HepG2 (cell line): ENCODE measurements at regions not wholly inside any gene's neighbourhood (a gene's known extent, or its start where the extent isn't known, plus 50 kb on each side); places are given as distances from the start of the nearest gene placed in this dataset.

ENCODE experiments used
- ATAC-seq: fragments of 200-7000 bp; cut with Tn5 transposase; 3 replicates; pipeline ENCODE4 v1.9.1; 2020; ENCODE audit warnings: mild to moderate bottlenecking, moderate library complexity
- BruUV-seq: library from RNA; stranded (reverse); fragments of 400-500 nt; replicated peaks from 2 replicates; lab custom pipeline; 2021; lab: Mats Ljungman, UMichigan
- CTCF ChIA-PET: fragments of 300-600 bp; formaldehyde crosslinking; extraction: SDS; loops from one replicate; lab custom pipeline; 2021; ENCODE audit warnings: low total read pairs, inconsistent platforms, low intra/inter-chr PET ratio; lab: Yijun Ruan, JAX
- POLR2A ChIA-PET: fragments of 350-600 bp; sonication (Branson Sonifier 250); formaldehyde crosslinking; loops from one replicate; lab custom pipeline; 2020; ENCODE audit warnings: antibody characterized with exemption, inconsistent platforms; lab: Yijun Ruan, JAX
- DNase-seq: peaks from one replicate; pipeline ENCODE4 v3.0.0-alpha.2; 2015; ENCODE audit warnings: low spot score
- FAIRE-seq: peaks from 3 replicates; lab custom pipeline; 2011; peaks lifted over from hg19 to GRCh38; lab: Jason Lieb, UNC
- H2AFZ ChIP-seq: one replicate; pipeline ENCODE4 v1.6.1; 2011; ENCODE audit warnings: low read length, inconsistent platforms
- H3K27ac ChIP-seq: fragments of 300-600 bp; 3 replicates; pipeline ENCODE4 v1.8.0; 2011; ENCODE audit warnings: mixed run types, mild to moderate bottlenecking, mixed read lengths, low read length, inconsistent platforms; ENCODE audit not compliant: insufficient read depth; ENCODE audit errors: extremely low read length
- H3K27me3 ChIP-seq, 2 experiments: fragments of 200-600 bp in 1 of 2; 2 replicates in 1 of 2; 3 replicates in 1 of 2; pipeline versions ENCODE4 v1.6.0 to v1.8.0; 2011; ENCODE audit warnings: low read length in 2 of 2, mild to moderate bottlenecking in 2 of 2, moderate library complexity in 2 of 2, inconsistent platforms in 1 of 2; ENCODE audit not compliant: insufficient read depth in 2 of 2, control insufficient read depth in 1 of 2
- H3K36me3 ChIP-seq, 2 experiments: fragments of 200-600 bp in 1 of 2; replicated peaks in 1 of 2; 2 replicates in 1 of 2; 3 replicates in 1 of 2; pipeline versions ENCODE4 v1.5.1 to v1.8.0; 2011; ENCODE audit warnings: low read length in 2 of 2, inconsistent platforms in 1 of 2; ENCODE audit not compliant: insufficient read depth in 2 of 2, control insufficient read depth in 1 of 2
- H3K4me1 ChIP-seq: 2 replicates; pipeline ENCODE4 v1.5.1; 2012; ENCODE audit warnings: low read length, inconsistent platforms; ENCODE audit not compliant: insufficient read depth
- H3K4me2 ChIP-seq: 2 replicates; pipeline ENCODE4 v1.6.0; 2011; ENCODE audit warnings: low read depth, low read length, inconsistent platforms
- H3K4me3 ChIP-seq, 3 experiments: fragments of 200-600 bp in 1 of 3; sonication (generic), shearing (Covaris generic) in 1 of 3; replicated peaks in 1 of 3; 2 replicates each; pipeline ENCODE4 v1.5.1; 2011 to 2016; ENCODE audit warnings: low read length in 3 of 3, inconsistent platforms in 2 of 3, low read depth in 2 of 3, mild to moderate bottlenecking in 2 of 3, control low read depth in 1 of 3, mixed read lengths in 1 of 3; ENCODE audit not compliant: insufficient read depth in 1 of 3
- H3K79me2 ChIP-seq: one replicate; pipeline ENCODE4 v1.6.1; 2011; ENCODE audit warnings: low read length, inconsistent platforms; ENCODE audit not compliant: insufficient read depth
- H3K9ac ChIP-seq: 2 replicates; pipeline ENCODE4 v1.6.0; 2011; ENCODE audit warnings: mild to moderate bottlenecking, low read depth, low read length, inconsistent platforms; ENCODE audit not compliant: insufficient read depth
- H3K9me3 ChIP-seq: 2 replicates; pipeline ENCODE4 v1.5.1; 2012; ENCODE audit warnings: mild to moderate bottlenecking, low read length
- H4K20me1 ChIP-seq: 2 replicates; pipeline ENCODE4 v1.6.0; 2011; ENCODE audit warnings: inconsistent platforms, mild to moderate bottlenecking, low read length, moderate library complexity; ENCODE audit not compliant: insufficient read depth
- AGO2 ChIP-seq: fragments of 200-400 bp; formaldehyde crosslinking; optimal IDR thresholded peaks from 2 replicates; pipeline ENCODE3; 2017; ENCODE audit warnings: mild to moderate bottlenecking, low read depth, low read length, moderate library complexity
- BORCS8-MEF2B ChIP-seq: sonication (generic); formaldehyde crosslinking; IDR thresholded peaks from 2 replicates; pipeline ENCODE4 v1.8.0; 2022; ENCODE audit warnings: mild to moderate bottlenecking, missing genetic modification reagents
- CHCHD3 ChIP-seq: sonication (generic); formaldehyde crosslinking; IDR thresholded peaks from 2 replicates; pipeline ENCODE4 v1.8.0; 2022; ENCODE audit warnings: mild to moderate bottlenecking, missing genetic modification reagents, moderate library complexity
- GMEB1 ChIP-seq: sonication (generic); formaldehyde crosslinking; IDR thresholded peaks from 2 replicates; pipeline ENCODE4 v1.5.1; 2020; ENCODE audit warnings: missing genetic modification reagents, mild to moderate bottlenecking, borderline replicate concordance
- HOXA5 ChIP-seq: sonication (generic); formaldehyde crosslinking; IDR thresholded peaks from 2 replicates; pipeline ENCODE4 v1.4.0; 2020; ENCODE audit warnings: missing genetic modification reagents
- NFE2L2 ChIP-seq: fragments of 150-350 bp; IDR thresholded peaks from 2 replicates; pipeline ENCODE4 v1.6.1; 2014; ENCODE audit warnings: low read length
- POLR2AphosphoS2 ChIP-seq: IDR thresholded peaks from 2 replicates; pipeline ENCODE4 v1.6.1; 2011; ENCODE audit warnings: low read depth, low read length, improper control_type of control experiment
- REST ChIP-seq, 2 experiments: IDR thresholded peaks; 2 replicates each; pipeline ENCODE4 v1.6.1; 2011 to 2012; ENCODE audit warnings: low read length in 2 of 2, borderline replicate concordance in 1 of 2, low read depth in 1 of 2, mild to moderate bottlenecking in 1 of 2, moderate library complexity in 1 of 2
- SCMH1 ChIP-seq: sonication (generic); formaldehyde crosslinking; IDR thresholded peaks from 2 replicates; pipeline ENCODE4 v1.9.0; 2021; ENCODE audit warnings: missing genetic modification reagents, mild to moderate bottlenecking, borderline replicate concordance
- SKI ChIP-seq: fragments of 450-650 bp; IDR thresholded peaks from one replicate; pipeline ENCODE4 v1.6.1; 2018; ENCODE audit warnings: mild to moderate bottlenecking; ENCODE audit not compliant: partially characterized antibody
- SMAD9 ChIP-seq: sonication (generic); formaldehyde crosslinking; IDR thresholded peaks from 2 replicates; pipeline ENCODE4 v1.5.1; 2020; ENCODE audit warnings: mild to moderate bottlenecking, missing genetic modification reagents
- SRSF4 ChIP-seq: fragments of 200-400 bp; formaldehyde crosslinking; IDR thresholded peaks from one replicate; pipeline ENCODE4 v1.6.1; 2018; ENCODE audit warnings: mild to moderate bottlenecking, low read depth, low read length, moderate library complexity; ENCODE audit not compliant: poor library complexity, severe bottlenecking
- ZBTB38 ChIP-seq: sonication (generic); formaldehyde crosslinking; IDR thresholded peaks from 2 replicates; pipeline ENCODE4 v1.5.1; 2020; ENCODE audit warnings: mild to moderate bottlenecking, missing genetic modification reagents
- ZNF180 ChIP-seq: sonication (generic); formaldehyde crosslinking; IDR thresholded peaks from 2 replicates; pipeline ENCODE4 v1.4.0; 2020; ENCODE audit warnings: low read depth, missing genetic modification reagents, borderline replicate concordance
- ZNF33B ChIP-seq: sonication (generic); formaldehyde crosslinking; IDR thresholded peaks from 2 replicates; pipeline ENCODE4 v1.5.1; 2020; ENCODE audit warnings: mild to moderate bottlenecking, missing genetic modification reagents
- WGBS: methylation state at CpG from one replicate; pipeline ENCODE4 v1.1.6; 2017; ENCODE audit warnings: low lambda C conversion rate; 5-methylcytosine and 5-hydroxymethylcytosine counted together
- in situ Hi-C: cut with HindIII; loops from 2 replicates; pipeline ENCODE4 v1.10.0; 2017; ENCODE audit warnings: low pct_unique_long_range_greater_than_20kb; ENCODE audit not compliant: extremely low pct_ligation_motif_present
- intact Hi-C: fragments of 100-400 bp; cut with micrococcal nuclease; formaldehyde crosslinking; loops from one replicate; pipeline ENCODE4 v1.10.0; 2022; ENCODE audit not compliant: unreplicated experiment

DNA sequence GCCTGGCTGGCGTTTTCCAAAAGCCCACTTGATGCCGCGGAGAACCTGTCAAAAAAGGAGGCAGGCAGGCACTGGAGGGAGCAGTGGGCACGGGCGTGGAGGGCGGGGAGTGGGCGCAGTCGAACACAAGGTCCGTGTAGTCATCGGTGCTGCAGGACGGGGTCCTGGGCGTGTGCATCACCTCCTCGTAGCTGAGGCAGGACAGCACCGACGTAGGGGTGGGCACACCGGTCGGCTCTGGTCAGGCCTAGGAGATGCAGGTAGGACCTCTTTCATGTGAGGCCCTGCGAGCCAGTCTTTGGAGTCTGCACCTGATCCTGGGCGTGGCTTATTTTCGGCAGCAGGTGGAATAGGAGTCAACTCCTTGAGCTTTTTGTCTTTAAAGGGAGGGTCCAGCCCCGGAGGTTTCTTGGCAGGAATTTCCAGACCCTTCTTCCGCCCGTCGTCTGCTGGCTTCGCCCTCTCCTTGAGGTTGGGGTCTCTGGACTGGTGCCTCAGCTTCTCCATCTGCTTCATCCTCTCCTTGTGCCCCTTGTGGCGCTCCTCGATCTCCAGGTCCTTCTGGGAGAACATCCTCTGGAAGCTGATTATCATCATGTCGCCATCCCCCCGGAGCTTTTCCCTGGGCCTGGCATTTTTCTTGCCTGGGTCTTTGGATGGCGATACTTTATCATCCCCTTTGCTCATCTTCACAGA is 892.5 kb upstream of the LRRTM1 start:
- in situ Hi-C loops = no loop called here
- no TSS peak for BruUV-seq

DNA sequence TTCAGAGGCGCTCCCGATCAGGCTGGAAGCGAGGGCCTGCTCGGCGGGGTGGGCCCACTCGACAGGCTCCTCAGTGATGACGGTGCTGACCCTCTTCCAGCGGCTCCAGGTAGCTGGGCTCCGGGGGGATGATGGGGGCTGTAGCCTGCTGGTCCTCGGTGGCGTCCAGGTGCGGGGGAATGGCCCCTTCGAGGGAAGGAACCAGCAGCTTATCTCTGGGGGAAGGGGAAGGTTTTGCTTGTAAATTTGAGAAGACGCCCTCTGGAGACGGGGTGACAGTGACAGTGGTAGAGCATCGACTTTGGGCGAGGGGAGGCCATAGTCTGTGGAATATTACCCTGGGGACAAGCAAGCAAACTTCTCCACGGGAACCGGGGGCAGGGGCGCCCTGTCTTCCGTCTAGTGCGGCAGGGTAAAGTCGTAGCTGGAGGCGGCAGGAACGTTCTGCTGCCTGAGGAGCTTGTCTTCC is 891.9 kb upstream of the LRRTM1 start:
- no peaks in the 10 kb centered on the region for H3K27me3 ChIP-seq
- in situ Hi-C loops (no loop called here), intact Hi-C loops (no loop called here)
- no peak overlapping the region for H2AFZ ChIP-seq
- POLR2A ChIA-PET = no interaction called here
- BruUV-seq = no TSS peak
- FAIRE-seq (no peak), DNase-seq (no peak), ATAC-seq (no peak)
- CTCF ChIA-PET = no interaction called here
- no peak overlapping the region for H3K4me3 ChIP-seq
- 46% methylated on average over 24 of the region's 25 CpGs for WGBS
- no peaks in the 10 kb centered on the region for H3K4me1 ChIP-seq
- H3K9ac ChIP-seq = no peak overlapping the region
- TF ChIP-seq REST (IDR thresholded peaks at IDR 0.05; ENCODE audit: borderline replicate concordance in 1 of 2, low read depth in 1 of 2, low read length in 2 of 2) (no peak), NFE2L2 (no peak), AGO2 (no peak), BORCS8-MEF2B (CRISPR knock-in tag) (no peak), SCMH1 (no peak), GMEB1 (CRISPR knock-in tag) (no peak), HOXA5 (CRISPR knock-in tag) (no peak), SRSF4 (no peak), ZNF180 (CRISPR knock-in tag) (no peak), CHCHD3 (no peak)
- H3K27ac ChIP-seq = no peak overlapping the region
- no peaks in the 10 kb centered on the region for H3K79me2 ChIP-seq
- H3K4me2 ChIP-seq = no peak overlapping the region
- H3K9me3 ChIP-seq = peaks cover 63% of the 10 kb centered on the region
- no peaks in the 10 kb centered on the region for H4K20me1 ChIP-seq
- no peaks in the 10 kb centered on the region for H3K36me3 ChIP-seq

More for the DNA sequence above, 892.5 kb upstream of the LRRTM1 start:
- Histone ChIP-seq H2AFZ (no peak overlapping the region), H4K20me1 (no peaks in the 10 kb centered on the region), H3K27ac (no peak overlapping the region), H3K4me2 (no peak overlapping the region), H3K9me3 (peaks cover 65% of the 10 kb centered on the region), H3K79me2 (no peaks in the 10 kb centered on the region), H3K4me1 (no peaks in the 10 kb centered on the region), H3K36me3 (no peaks in the 10 kb centered on the region), H3K4me3 (no peak overlapping the region), H3K9ac (no peak overlapping the region), H3K27me3 (no peaks in the 10 kb centered on the region)
- FAIRE-seq (no peak), DNase-seq (no peak), ATAC-seq (no peak)
- no peak for TF ChIP-seq ZNF33B
- TF ChIP-seq POLR2AphosphoS2 = no peak
- TF ChIP-seq ZBTB38 (CRISPR knock-in tag) = no peak
- no peak for TF ChIP-seq SKI
- no peak for TF ChIP-seq SMAD9 (CRISPR knock-in tag)
- WGBS = 55% methylated on average over 24 of the region's 30 CpGs
- ChIA-PET POLR2A (no interaction called here), CTCF (no interaction called here)
- intact Hi-C loops = no loop called here
